MM.1S (cell line): ENCODE measurements at regions not wholly inside any gene's neighbourhood (a gene's known extent, or its start where the extent isn't known, plus 50 kb on each side); places are given as distances from the start of the nearest gene placed in this dataset.

Experiments
- CTCF ChIP-seq: fragments of 300-600 bp; sonication (generic); IDR thresholded peaks from 2 replicates; pipeline ENCODE4 v1.5.1; 2016; ENCODE audit warnings: antibody characterized with exemption, low read length, mixed read lengths
- EZH2 ChIP-seq: fragments of 300-600 bp; sonication (generic); optimal IDR thresholded peaks from 2 replicates; pipeline ENCODE3; 2017; ENCODE audit warnings: low read depth, mild to moderate bottlenecking, antibody characterized with exemption, low read length, mixed read lengths

GRCh38 chr5:93191035-93191817, 389.8 kb downstream of the NR2F1-AS1 start:
- TF ChIP-seq CTCF (no peak), EZH2 (no peak)
